ENCODE measurements at regions not wholly inside any gene's neighbourhood (a gene's known extent, or its start where the extent isn't known, plus 50 kb on each side); places are given as distances from the start of the nearest gene placed in this dataset.
"Not testable (repeated sequence)": the region's sequence is repeated elsewhere in the genome, so short reads cannot be mapped to it uniquely, and the experiment has no call there.

GRCh38 chr14:41449066-41449465 is 157.6 kb upstream of the LRFN5 start:
- H3K27ac ChIP-seq: no peak overlapping the region

GRCh38 chr14:41446008-41446407 is 160.7 kb upstream of the LRFN5 start:
- WGBS, 2 donors: 33 to 42% methylated on average over 2 of the region's 2 CpGs
- no peaks in the 10 kb centered on the region for H3K9me3 ChIP-seq
- H3K4me1 ChIP-seq: no peaks in the 10 kb centered on the region
- H3K27me3 ChIP-seq: no peaks in the 10 kb centered on the region
- H3K27ac ChIP-seq: no peak overlapping the region
- no peak for DNase-seq (ENCODE audit: low spot score in 2 of 2)
- no peak for TF ChIP-seq POLR2A (IDR thresholded peaks at IDR 0.05)
- no peak for TF ChIP-seq EP300 (IDR thresholded peaks at IDR 0.05)
- no peak for TF ChIP-seq CTCF (IDR thresholded peaks at IDR 0.05)
- H3K4me3 ChIP-seq: no peak overlapping the region
- no peaks in the 10 kb centered on the region for H3K36me3 ChIP-seq

More at GRCh38 chr14:41449066-41449465, 157.6 kb upstream of the LRFN5 start:
- 50 to 72% methylated on average over 3 of the region's 3 CpGs for WGBS, 2 donors
- Histone ChIP-seq H3K9me3 (no peaks in the 10 kb centered on the region), H3K36me3 (no peaks in the 10 kb centered on the region), H3K27me3 (no peaks in the 10 kb centered on the region), H3K4me1 (no peaks in the 10 kb centered on the region), H3K4me3 (no peak overlapping the region)
- TF ChIP-seq POLR2A (IDR thresholded peaks at IDR 0.05): no peak
- TF ChIP-seq EP300 (IDR thresholded peaks at IDR 0.05): no peak
- no peak for TF ChIP-seq CTCF (IDR thresholded peaks at IDR 0.05)
- DNase-seq (ENCODE audit: low spot score in 2 of 2): no peak

- H3K27me3 ChIP-seq: no peaks in the 10 kb centered on the region
- DNase-seq (ENCODE audit: low spot score in 2 of 2): no peak
- H3K27ac ChIP-seq: no peak overlapping the region
- H3K9me3 ChIP-seq: no peaks in the 10 kb centered on the region
- H3K36me3 ChIP-seq: no peaks in the 10 kb centered on the region
- TF ChIP-seq POLR2A (IDR thresholded peaks at IDR 0.05) (no peak), CTCF (IDR thresholded peaks at IDR 0.05) (no peak), EP300 (IDR thresholded peaks at IDR 0.05) (no peak)
- H3K4me3 ChIP-seq: no peak overlapping the region
- H3K4me1 ChIP-seq: no peaks in the 10 kb centered on the region
- WGBS, 2 donors: 80 to 85% methylated on average over 3 of the region's 3 CpGs
These were observed 183.2 kb upstream of the LRFN5 start for GRCh38 chr14:41423503-41423902.

GRCh38 chr14:41421308-41421707 is 185.4 kb upstream of the LRFN5 start:
- H3K36me3 ChIP-seq; H3K9me3 ChIP-seq; H3K4me3 ChIP-seq; H3K27me3 ChIP-seq; H3K27ac ChIP-seq; DNase-seq (ENCODE audit: low spot score in 2 of 2); H3K4me1 ChIP-seq: not testable (repeated sequence)
- 95 to 97% methylated on average over 6 of the region's 6 CpGs for WGBS, 2 donors

- Histone ChIP-seq H3K27ac (no peak overlapping the region), H3K4me3 (no peak overlapping the region), H3K27me3 (no peaks in the 10 kb centered on the region), H3K4me1 (no peaks in the 10 kb centered on the region), H3K9me3 (no peaks in the 10 kb centered on the region), H3K36me3 (no peaks in the 10 kb centered on the region)
- no peak for TF ChIP-seq EP300 (IDR thresholded peaks at IDR 0.05)
- no peak for TF ChIP-seq CTCF (IDR thresholded peaks at IDR 0.05)
- TF ChIP-seq POLR2A (IDR thresholded peaks at IDR 0.05): no peak
- 90 to 92% methylated on average over 4 of the region's 4 CpGs for WGBS, 2 donors
- no peak for DNase-seq (ENCODE audit: low spot score in 2 of 2)
These were observed 187.0 kb upstream of the LRFN5 start for GRCh38 chr14:41419709-41420108.

GRCh38 chr14:41418851-41419250 is 187.8 kb upstream of the LRFN5 start:
- no peak for TF ChIP-seq CTCF (IDR thresholded peaks at IDR 0.05)
- no peak for TF ChIP-seq EP300 (IDR thresholded peaks at IDR 0.05)
- no peak for TF ChIP-seq POLR2A (IDR thresholded peaks at IDR 0.05)
- no peaks in the 10 kb centered on the region for H3K9me3 ChIP-seq
- 56 to 65% methylated on average over 5 of the region's 5 CpGs for WGBS, 2 donors
- H3K27me3 ChIP-seq: no peaks in the 10 kb centered on the region
- no peaks in the 10 kb centered on the region for H3K4me1 ChIP-seq
- no peak overlapping the region for H3K4me3 ChIP-seq
- DNase-seq (ENCODE audit: low spot score in 2 of 2): no peak
- H3K27ac ChIP-seq: no peak overlapping the region
- H3K36me3 ChIP-seq: no peaks in the 10 kb centered on the region
